OCI-LY3 (cell line): ENCODE measurements at regions not wholly inside any gene's neighbourhood (a gene's known extent, or its start where the extent isn't known, plus 50 kb on each side); places are given as distances from the start of the nearest gene placed in this dataset.
A peak's percentile ranks its signal among the peaks of the same experiment; 100 is the strongest.

Experiments
- H2AFZ ChIP-seq: fragments of 200-600, 300-600 bp; shearing (Covaris generic); 2 replicates; pipeline ENCODE4 v1.6.0; 2014; ENCODE audit warnings: antibody characterized with exemption, low read depth, low read length
- H3K27ac ChIP-seq: fragments of 200-600, 300-600 bp; sonication (generic); 2 replicates; pipeline ENCODE4 v1.5.1; 2014; ENCODE audit warnings: mild to moderate bottlenecking, low read length, moderate library complexity, mixed read lengths
- H3K27me3 ChIP-seq: fragments of 200-600, 300-600 bp; sonication (generic); 2 replicates; pipeline ENCODE4 v1.6.1; 2014; ENCODE audit warnings: low read depth, low read length, mixed read lengths
- H3K36me3 ChIP-seq: fragments of 200-600, 300-600 bp; sonication (generic); replicated peaks from 2 replicates; pipeline ENCODE3; 2014; ENCODE audit warnings: low read depth, low read length, mixed read lengths
- H3K4me1 ChIP-seq: fragments of 300-600, 200-600 bp; sonication (generic); 2 replicates; pipeline ENCODE4 v1.6.1; 2014; ENCODE audit warnings: low read length, mixed read lengths
- H3K4me2 ChIP-seq: fragments of 200-600, 300-600 bp; sonication (generic); 2 replicates; pipeline ENCODE4 v1.6.1; 2014; ENCODE audit warnings: low read length, mixed read lengths
- H3K4me3 ChIP-seq: fragments of 300-600, 200-600 bp; sonication (generic); 2 replicates; pipeline ENCODE4 v1.5.1; 2014; ENCODE audit warnings: antibody characterized with exemption, mild to moderate bottlenecking, low read length, moderate library complexity
- H3K79me2 ChIP-seq: fragments of 300-600, 200-600 bp; shearing (Covaris generic); 2 replicates; pipeline ENCODE4 v1.6.1; 2014; ENCODE audit warnings: mild to moderate bottlenecking, low read length, mixed read lengths
- H3K9ac ChIP-seq: fragments of 300-600, 200-600 bp; shearing (Covaris generic); 2 replicates; pipeline ENCODE4 v1.6.0; 2014; ENCODE audit warnings: mild to moderate bottlenecking, low read length, moderate library complexity
- H3K9me3 ChIP-seq: fragments of 200-600, 300-600 bp; shearing (Covaris generic); 2 replicates; pipeline ENCODE4 v1.6.1; 2014; ENCODE audit warnings: low read length, mixed read lengths; ENCODE audit not compliant: insufficient read depth
- H4K20me1 ChIP-seq: fragments of 200-600, 300-600 bp; sonication (generic); 2 replicates; pipeline ENCODE4 v1.6.1; 2016; ENCODE audit warnings: low read length, mixed read lengths; ENCODE audit not compliant: insufficient read depth
- EZH2phosphoT487 ChIP-seq: fragments of 200-600 bp; shearing (Covaris generic); IDR thresholded peaks from 2 replicates; pipeline ENCODE4 v1.6.1; 2018; ENCODE audit warnings: antibody characterized with exemption, mixed run types, low read depth
- TF ChIP-seq, protein P1 (sequence below): fragments of 200-600, 300-600 bp; sonication (generic); IDR thresholded peaks from 2 replicates; pipeline ENCODE4 v1.5.1; 2014; ENCODE audit warnings: antibody characterized with exemption, low read length, low read depth

DNA sequence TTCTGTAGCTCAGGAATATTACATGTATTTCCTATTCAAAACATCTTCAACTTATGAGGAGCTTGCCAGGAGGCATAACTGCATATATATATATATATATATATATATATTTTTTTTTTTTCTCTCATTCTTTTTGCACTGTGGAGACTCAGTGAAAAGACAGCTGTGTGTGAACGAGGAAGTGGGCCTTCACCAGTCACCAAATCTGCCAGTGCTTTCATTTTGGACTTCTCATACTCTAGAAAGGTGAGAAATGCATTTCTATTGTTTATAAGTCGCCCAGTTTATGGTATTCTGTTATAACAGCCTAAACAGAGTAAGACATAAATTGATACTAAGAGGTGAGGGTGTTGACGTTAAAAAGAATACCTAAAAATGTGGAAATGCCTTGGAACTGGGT lies 710.6 kb downstream of the TRAM1L1 start:
- H2AFZ ChIP-seq: peak overlapping the region; percentile 92

DNA sequence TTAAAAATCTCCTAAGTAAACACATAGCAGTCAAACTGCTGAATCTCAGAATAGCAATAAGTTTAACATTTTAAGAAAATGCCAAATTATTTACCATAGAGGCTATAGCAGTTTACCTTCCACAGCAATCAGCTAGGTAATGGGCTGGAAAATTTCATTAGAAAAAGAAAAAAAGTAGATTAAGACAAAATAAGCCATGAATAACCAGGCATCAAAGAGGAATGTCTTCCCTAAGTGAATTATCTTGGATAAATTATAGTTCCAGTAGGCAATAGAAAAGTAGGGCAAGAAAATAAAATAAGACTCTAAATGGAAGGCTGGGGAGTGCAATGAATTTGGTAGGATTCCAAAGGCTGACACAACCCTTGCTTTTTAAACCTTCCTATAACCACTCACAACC lies 722.8 kb downstream of the TRAM1L1 start:
- no peaks in the 10 kb centered on the region for H3K27me3 ChIP-seq
- no peak overlapping the region for H3K27ac ChIP-seq
- TF ChIP-seq EZH2phosphoT487: no peak
- TF ChIP-seq, protein P1, sequence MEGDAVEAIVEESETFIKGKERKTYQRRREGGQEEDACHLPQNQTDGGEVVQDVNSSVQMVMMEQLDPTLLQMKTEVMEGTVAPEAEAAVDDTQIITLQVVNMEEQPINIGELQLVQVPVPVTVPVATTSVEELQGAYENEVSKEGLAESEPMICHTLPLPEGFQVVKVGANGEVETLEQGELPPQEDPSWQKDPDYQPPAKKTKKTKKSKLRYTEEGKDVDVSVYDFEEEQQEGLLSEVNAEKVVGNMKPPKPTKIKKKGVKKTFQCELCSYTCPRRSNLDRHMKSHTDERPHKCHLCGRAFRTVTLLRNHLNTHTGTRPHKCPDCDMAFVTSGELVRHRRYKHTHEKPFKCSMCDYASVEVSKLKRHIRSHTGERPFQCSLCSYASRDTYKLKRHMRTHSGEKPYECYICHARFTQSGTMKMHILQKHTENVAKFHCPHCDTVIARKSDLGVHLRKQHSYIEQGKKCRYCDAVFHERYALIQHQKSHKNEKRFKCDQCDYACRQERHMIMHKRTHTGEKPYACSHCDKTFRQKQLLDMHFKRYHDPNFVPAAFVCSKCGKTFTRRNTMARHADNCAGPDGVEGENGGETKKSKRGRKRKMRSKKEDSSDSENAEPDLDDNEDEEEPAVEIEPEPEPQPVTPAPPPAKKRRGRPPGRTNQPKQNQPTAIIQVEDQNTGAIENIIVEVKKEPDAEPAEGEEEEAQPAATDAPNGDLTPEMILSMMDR: no peak
- no peaks in the 10 kb centered on the region for H3K9me3 ChIP-seq
- no peak overlapping the region for H3K4me3 ChIP-seq
- no peaks in the 10 kb centered on the region for H3K4me1 ChIP-seq
- H3K79me2 ChIP-seq: no peaks in the 10 kb centered on the region
- H3K4me2 ChIP-seq: no peak overlapping the region
- H2AFZ ChIP-seq: no peak overlapping the region
- H4K20me1 ChIP-seq: no peaks in the 10 kb centered on the region
- no peaks in the 10 kb centered on the region for H3K36me3 ChIP-seq
- H3K9ac ChIP-seq: no peak overlapping the region

More for the DNA sequence above, 710.6 kb downstream of the TRAM1L1 start:
- Histone ChIP-seq H3K4me3 (no peak overlapping the region), H3K36me3 (no peaks in the 10 kb centered on the region), H3K4me1 (0 out of 2 replicates have a peak, but pooled peaks cover 3% of the 10 kb centered on the region), H3K4me2 (no peak overlapping the region), H3K9ac (no peak overlapping the region), H3K27ac (no peak overlapping the region), H4K20me1 (no peaks in the 10 kb centered on the region), H3K9me3 (no peaks in the 10 kb centered on the region), H3K27me3 (no peaks in the 10 kb centered on the region), H3K79me2 (no peaks in the 10 kb centered on the region)
- no peak for TF ChIP-seq EZH2phosphoT487
- TF ChIP-seq, protein P1: no peak

DNA sequence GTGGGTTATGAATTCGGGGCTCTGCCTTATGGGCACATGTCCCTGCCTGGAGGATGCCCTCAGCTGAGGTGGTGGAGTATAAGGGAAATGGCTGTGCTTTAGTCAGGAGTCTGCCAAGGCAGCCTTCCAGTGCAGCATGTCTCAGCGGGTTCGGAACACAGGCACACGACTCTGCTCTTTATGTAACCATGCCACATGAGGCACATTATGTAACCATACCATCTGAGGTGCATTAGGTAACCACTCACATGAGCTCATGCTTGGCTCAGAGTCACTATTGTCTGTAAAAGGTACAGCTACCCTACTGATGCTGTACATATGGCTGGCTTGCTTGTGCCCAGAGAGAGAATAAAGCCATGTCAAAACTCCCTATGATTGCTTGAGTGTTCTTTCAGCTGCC lies 723.6 kb downstream of the TRAM1L1 start:
- Histone ChIP-seq H3K4me2 (no peak overlapping the region), H3K9me3 (no peaks in the 10 kb centered on the region), H3K36me3 (no peaks in the 10 kb centered on the region), H3K4me3 (no peak overlapping the region), H4K20me1 (no peaks in the 10 kb centered on the region), H2AFZ (no peak overlapping the region), H3K27me3 (no peaks in the 10 kb centered on the region), H3K27ac (no peak overlapping the region), H3K4me1 (no peaks in the 10 kb centered on the region), H3K79me2 (no peaks in the 10 kb centered on the region), H3K9ac (no peak overlapping the region)
- no peak for TF ChIP-seq EZH2phosphoT487
- TF ChIP-seq, protein P1: no peak

DNA sequence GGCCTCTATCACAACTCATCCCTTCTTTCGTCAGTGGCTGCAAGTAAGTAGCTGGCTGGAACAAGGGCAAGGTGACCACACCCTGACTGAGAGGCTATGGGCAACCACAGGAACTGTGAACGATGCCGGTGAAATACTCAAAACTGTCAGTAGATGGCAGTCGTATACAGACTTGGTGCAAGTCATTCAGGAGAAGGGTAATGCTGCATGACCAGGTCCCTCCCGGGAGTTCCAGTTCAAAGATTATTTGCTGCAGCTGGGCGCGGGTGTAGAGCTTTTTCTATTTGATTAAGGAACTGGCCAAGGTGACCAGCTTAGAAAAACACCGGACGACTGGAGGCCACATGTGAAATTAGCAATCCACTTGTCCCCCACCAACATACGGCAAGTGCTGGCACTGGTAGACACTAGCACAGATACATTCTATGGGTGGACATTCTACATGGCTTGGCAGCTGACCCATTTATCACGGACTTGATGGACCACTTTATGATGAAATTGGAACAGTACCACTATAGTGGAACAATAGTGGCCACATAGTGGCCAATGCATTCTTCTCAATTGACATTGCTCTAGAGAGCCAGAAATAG lies 726.6 kb downstream of the TRAM1L1 start:
- no peak overlapping the region for H3K27ac ChIP-seq

More for the DNA sequence above, 726.6 kb downstream of the TRAM1L1 start:
- Histone ChIP-seq H3K9me3 (no peaks in the 10 kb centered on the region), H2AFZ (peak overlapping the region; percentile 57; the same call in 1 of the 2 replicates), H4K20me1 (no peaks in the 10 kb centered on the region), H3K4me3 (peak overlapping the region; percentile 67), H3K79me2 (no peaks in the 10 kb centered on the region), H3K9ac (no peak overlapping the region), H3K36me3 (no peaks in the 10 kb centered on the region), H3K27me3 (no peaks in the 10 kb centered on the region), H3K4me1 (no peaks in the 10 kb centered on the region), H3K4me2 (peak overlapping the region; percentile 76)
- TF ChIP-seq EZH2phosphoT487: no peak
- TF ChIP-seq, protein P1: peak; percentile 72
